Mesodermal cell (in vitro differentiated cells): ENCODE measurements at regions not wholly inside any gene's neighbourhood (a gene's known extent, or its start where the extent isn't known, plus 50 kb on each side); places are given as distances from the start of the nearest gene placed in this dataset.

Experiments used
- H3K27ac ChIP-seq: 2 replicates; pipeline ENCODE4 v1.7.0; 2013; ENCODE audit warnings: mild to moderate bottlenecking, low read depth, low read length, moderate library complexity; ENCODE audit not compliant: severe bottlenecking
- H3K36me3 ChIP-seq: 2 replicates; pipeline ENCODE4 v1.7.1; 2013; ENCODE audit warnings: mild to moderate bottlenecking, low read length, moderate library complexity; ENCODE audit not compliant: control insufficient read depth, insufficient read depth
- H3K4me1 ChIP-seq: one replicate; pipeline ENCODE4 v1.7.1; 2013; ENCODE audit warnings: mild to moderate bottlenecking, low read length; ENCODE audit not compliant: insufficient read depth, control insufficient read depth, poor library complexity, severe bottlenecking
- H3K4me3 ChIP-seq: 2 replicates; pipeline ENCODE4 v1.7.0; 2013; ENCODE audit warnings: low read length, control low read depth, mild to moderate bottlenecking; ENCODE audit not compliant: insufficient read depth, poor library complexity, severe bottlenecking; ENCODE audit errors: extremely low read depth
- H3K9me3 ChIP-seq: 2 replicates; pipeline ENCODE4 v1.7.1; 2013; ENCODE audit warnings: mild to moderate bottlenecking, low read length, moderate library complexity; ENCODE audit not compliant: control insufficient read depth
- WGBS, 2 experiments: methylation state at CpG; one replicate each; pipeline ENCODE4 v1.1.5; 2013; ENCODE audit warnings: missing lambda C conversion rate in 2 of 2; ENCODE audit not compliant: insufficient coverage in 2 of 2; 5-methylcytosine and 5-hydroxymethylcytosine counted together

- WGBS, 2 experiments: 83 to 92% methylated on average over 1 to 2 of the region's 2 CpGs
Observed at GRCh38 chr5:27234916-27235315, 196.5 kb upstream of the CDH9 start.

GRCh38 chr5:27221410-27221809 is 183.0 kb upstream of the CDH9 start:
- Histone ChIP-seq H3K36me3 (no peaks in the 10 kb centered on the region), H3K4me3 (no peak overlapping the region), H3K9me3 (no peaks in the 10 kb centered on the region), H3K4me1 (no peaks in the 10 kb centered on the region), H3K27ac (no peak overlapping the region)
- no CpG with 5 or more reads among the region's 1 CpG for whole genome bisulfite sequencing, 2 experiments

More at GRCh38 chr5:27234916-27235315, 196.5 kb upstream of the CDH9 start:
- H3K9me3 ChIP-seq: no peaks in the 10 kb centered on the region
- H3K4me3 ChIP-seq: no peak overlapping the region
- H3K4me1 ChIP-seq: no peaks in the 10 kb centered on the region
- H3K36me3 ChIP-seq: no peaks in the 10 kb centered on the region
- H3K27ac ChIP-seq: no peak overlapping the region

DNA sequence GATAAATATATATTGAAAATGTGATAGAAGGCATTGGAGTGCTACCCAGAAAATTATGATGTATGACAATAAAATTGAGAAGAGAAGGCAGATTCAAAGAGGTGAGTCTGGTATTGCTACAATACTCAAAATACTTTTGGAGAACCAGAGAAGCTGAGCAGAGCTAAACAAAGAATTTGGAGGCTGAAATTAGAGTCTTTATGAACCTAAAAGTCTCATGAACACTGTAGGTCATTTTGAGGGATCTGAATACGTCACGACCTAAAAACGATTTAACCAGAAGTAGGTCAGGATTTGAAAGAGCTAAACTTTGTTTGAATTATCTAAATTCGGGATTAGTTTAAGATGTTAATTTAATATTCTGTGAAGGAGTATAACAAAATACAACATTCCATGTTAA is 182.4 kb upstream of the CDH9 start:
- H3K4me1 ChIP-seq: no peaks in the 10 kb centered on the region
- 92 to 100% methylated on average over 3 of the region's 4 CpGs for WGBS, 2 experiments
- no peak overlapping the region for H3K27ac ChIP-seq
- no peaks in the 10 kb centered on the region for H3K36me3 ChIP-seq
- no peaks in the 10 kb centered on the region for H3K9me3 ChIP-seq
- H3K4me3 ChIP-seq: no peak overlapping the region

DNA sequence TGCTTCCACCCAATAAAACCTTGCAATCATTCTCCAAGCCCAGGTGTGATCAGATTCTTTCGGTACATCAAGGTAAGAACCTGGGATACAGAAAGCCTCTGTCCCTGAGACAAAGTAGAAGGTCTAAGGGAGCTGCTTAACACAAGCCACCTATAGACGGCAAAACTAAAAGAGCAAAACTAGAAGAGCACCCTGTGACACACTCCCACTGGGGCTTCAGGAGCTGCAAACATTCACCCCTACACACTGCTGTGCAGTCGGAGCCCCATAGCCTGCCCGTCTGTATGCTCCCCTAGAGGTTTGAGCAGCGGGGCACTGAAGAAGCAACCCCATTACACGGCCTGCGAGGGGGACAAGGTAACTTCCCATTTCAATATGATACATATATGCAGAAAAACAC is 179.6 kb upstream of the CDH9 start:
- Histone ChIP-seq H3K27ac (no peak overlapping the region), H3K9me3 (no peaks in the 10 kb centered on the region), H3K36me3 (no peaks in the 10 kb centered on the region), H3K4me1 (no peaks in the 10 kb centered on the region), H3K4me3 (no peak overlapping the region)
- 90 to 100% methylated on average over 2 of the region's 7 CpGs for WGBS, 2 experiments

DNA sequence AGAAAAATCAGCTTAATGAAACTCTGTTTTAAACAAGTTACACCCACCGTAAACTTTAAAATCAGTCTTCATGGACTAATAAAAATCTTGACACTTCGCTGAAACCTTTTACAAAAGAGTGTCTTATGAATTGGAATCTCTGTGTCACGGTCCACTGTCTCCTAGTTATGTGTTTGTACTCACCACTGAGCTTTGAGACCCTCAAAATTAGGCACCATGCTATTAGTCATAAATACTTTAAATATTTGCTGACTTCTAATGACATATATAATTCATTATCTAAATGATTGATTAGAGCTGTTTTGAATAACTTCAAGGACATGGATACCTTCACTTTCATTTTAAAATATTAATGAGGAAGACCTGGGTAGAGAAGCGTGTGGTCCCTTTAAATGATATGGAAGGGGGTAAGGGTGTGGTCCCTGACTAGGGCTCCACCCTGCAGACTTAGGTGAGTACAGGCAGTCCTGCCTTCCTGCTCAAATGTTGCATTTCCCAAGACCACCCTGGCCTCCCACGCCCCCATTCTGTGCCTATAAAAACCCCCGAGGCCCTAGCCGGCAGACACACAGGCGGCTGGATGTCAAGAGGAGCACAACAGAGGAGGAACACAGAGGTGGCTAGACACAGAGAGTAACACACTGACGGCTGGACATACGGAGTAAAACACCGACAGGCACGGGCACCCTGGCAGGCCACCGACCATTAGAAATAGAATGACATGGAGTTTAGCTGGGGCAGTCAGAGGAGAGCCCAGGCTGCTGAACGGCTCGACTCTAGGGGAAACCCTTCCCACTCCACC is 179.0 kb upstream of the CDH9 start:
- Histone ChIP-seq H3K27ac (no peak overlapping the region), H3K36me3 (no peaks in the 10 kb centered on the region), H3K4me3 (no peak overlapping the region), H3K9me3 (no peaks in the 10 kb centered on the region), H3K4me1 (no peaks in the 10 kb centered on the region)
- WGBS, 2 experiments: 84 to 90% methylated on average over 9 to 10 of the region's 15 CpGs

GRCh38 chr5:27216367-27216950 is 178.1 kb upstream of the CDH9 start:
- Histone ChIP-seq H3K4me1 (no peaks in the 10 kb centered on the region), H3K9me3 (no peaks in the 10 kb centered on the region), H3K27ac (no peak overlapping the region), H3K4me3 (no peak overlapping the region), H3K36me3 (no peaks in the 10 kb centered on the region)
- 100% methylated on average over 1 to 3 of the region's 3 CpGs for WGBS, 2 experiments

DNA sequence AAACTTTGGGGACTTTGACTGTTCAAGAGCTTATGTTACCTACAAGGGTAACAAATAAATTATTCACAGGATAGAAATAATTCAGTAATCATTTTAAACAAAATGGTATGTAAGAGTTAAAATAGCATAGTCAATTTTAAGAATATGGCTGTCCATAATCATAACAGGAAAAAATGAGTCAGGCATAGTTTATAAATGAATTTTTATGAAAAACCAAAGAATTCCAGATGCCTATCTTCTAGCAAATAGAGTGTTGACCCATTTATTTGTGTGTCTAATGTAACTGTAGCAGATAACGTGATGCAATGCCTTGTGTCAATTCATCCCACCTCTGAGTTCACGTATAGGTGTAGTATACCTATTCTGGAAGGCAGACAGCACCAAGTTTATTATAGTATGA is 169.7 kb upstream of the CDH9 start:
- no peaks in the 10 kb centered on the region for H3K4me1 ChIP-seq
- H3K27ac ChIP-seq: no peak overlapping the region
- no peaks in the 10 kb centered on the region for H3K36me3 ChIP-seq
- WGBS, 2 experiments: 83 to 90% methylated on average over 1 to 2 of the region's 2 CpGs
- H3K4me3 ChIP-seq: no peak overlapping the region
- H3K9me3 ChIP-seq: peaks cover 7% of the 10 kb centered on the region

GRCh38 chr5:27191786-27192510 is 153.6 kb upstream of the CDH9 start:
- WGBS, 2 experiments: 96% methylated on average over 3 of the region's 7 CpGs; no CpG with 5 or more reads in 1 of the 2 experiments
- H3K36me3 ChIP-seq: no peaks in the 10 kb centered on the region
- H3K9me3 ChIP-seq: no peaks in the 10 kb centered on the region
- H3K4me1 ChIP-seq: no peaks in the 10 kb centered on the region
- no peak overlapping the region for H3K4me3 ChIP-seq
- H3K27ac ChIP-seq: no peak overlapping the region

- Histone ChIP-seq H3K4me1 (no peaks in the 10 kb centered on the region), H3K9me3 (no peaks in the 10 kb centered on the region), H3K36me3 (no peaks in the 10 kb centered on the region), H3K27ac (no peak overlapping the region), H3K4me3 (no peak overlapping the region)
- 100% methylated on average over 1 of the region's 1 CpG for WGBS, 2 experiments
Observed at GRCh38 chr5:27172693-27173092, 134.3 kb upstream of the CDH9 start.

- no peaks in the 10 kb centered on the region for H3K36me3 ChIP-seq
- WGBS, 2 experiments: 89 to 91% methylated on average over 12 to 15 of the region's 15 CpGs
- H3K9me3 ChIP-seq: no peaks in the 10 kb centered on the region
- H3K4me3 ChIP-seq: no peak overlapping the region
- H3K27ac ChIP-seq: no peak overlapping the region
- no peaks in the 10 kb centered on the region for H3K4me1 ChIP-seq
Observed at GRCh38 chr5:27171761-27172261, 133.4 kb upstream of the CDH9 start.
